CD1c-positive myeloid dendritic cell (primary cell): ENCODE measurements at regions not wholly inside any gene's neighbourhood (a gene's known extent, or its start where the extent isn't known, plus 50 kb on each side); places are given as distances from the start of the nearest gene placed in this dataset.

Experiments
- DNase-seq: peaks from one replicate; pipeline ENCODE4 v3.0.0-alpha.2; 2016; ENCODE audit errors: extremely low spot score

GRCh38 chr6:144823131-144823530, 538.0 kb downstream of the UTRN start:
- DNase-seq: no peak

- no peak for DNase-seq
Measured at GRCh38 chr6:144824018-144824417, 538.9 kb downstream of the UTRN start.

- no peak for DNase-seq
Measured at GRCh38 chr6:144834426-144835038, 549.4 kb downstream of the UTRN start.

GRCh38 chr6:144835322-144835973, 550.3 kb downstream of the UTRN start:
- no peak for DNase-seq

GRCh38 chr6:144840619-144841018, 555.5 kb downstream of the UTRN start:
- DNase-seq: no peak

GRCh38 chr6:144843701-144844100, 558.6 kb downstream of the UTRN start:
- no peak for DNase-seq

GRCh38 chr6:144844596-144844995, 559.5 kb downstream of the UTRN start:
- no peak for DNase-seq

- DNase-seq: no peak
Measured at GRCh38 chr6:144845186-144845585, 560.1 kb downstream of the UTRN start.

- no peak for DNase-seq
Measured at GRCh38 chr6:144847916-144848315, 562.8 kb downstream of the UTRN start.

- no peak for DNase-seq
Measured at GRCh38 chr6:144849920-144850319, 564.8 kb downstream of the UTRN start.

- no peak for DNase-seq
Measured at GRCh38 chr6:144853603-144854002, 568.5 kb downstream of the UTRN start.

- DNase-seq: no peak
Measured at GRCh38 chr6:144854654-144855053, 569.5 kb downstream of the UTRN start.

- no peak for DNase-seq
Measured at GRCh38 chr6:144855375-144855774, 570.2 kb downstream of the UTRN start.

GRCh38 chr6:144855812-144856531, 570.8 kb downstream of the UTRN start:
- DNase-seq: no peak

GRCh38 chr6:144856622-144857021, 571.5 kb downstream of the UTRN start:
- DNase-seq: no peak

GRCh38 chr6:144857086-144857485, 572.0 kb downstream of the UTRN start:
- DNase-seq: peak; percentile 13

GRCh38 chr6:144862769-144863168, 577.6 kb downstream of the UTRN start:
- DNase-seq: no peak

- no peak for DNase-seq
Measured at GRCh38 chr6:144867761-144868160, 582.6 kb downstream of the UTRN start.

- no peak for DNase-seq
Measured at GRCh38 chr6:144870782-144871181, 585.6 kb downstream of the UTRN start.

GRCh38 chr6:144873623-144874378, 588.7 kb downstream of the UTRN start:
- no peak for DNase-seq

- no peak for DNase-seq
Measured at GRCh38 chr6:144876689-144877088, 591.6 kb downstream of the UTRN start.

- no peak for DNase-seq
Measured at GRCh38 chr6:144877118-144877517, 592.0 kb downstream of the UTRN start.
